Peyer's patch (tissue), 4 donors: ENCODE measurements at regions not wholly inside any gene's neighbourhood (a gene's known extent, or its start where the extent isn't known, plus 50 kb on each side); places are given as distances from the start of the nearest gene placed in this dataset.
"Not testable (repeated sequence)": the region's sequence is repeated elsewhere in the genome, so short reads cannot be mapped to it uniquely, and the experiment has no call there.

Experiments used
- DNase-seq, 3 donors: peaks; one replicate each; pipeline ENCODE4 v3.0.0-alpha.2; 2017 to 2019
- H3K27ac ChIP-seq, 4 donors: fragments of 200-600 bp; sonication (generic); one replicate each; pipeline ENCODE4 v1.5.1; 2016 to 2019
- H3K27me3 ChIP-seq, 2 donors: fragments of 200-600 bp; sonication (generic); one replicate each; pipeline ENCODE4 v1.5.1; 2019
- H3K36me3 ChIP-seq, 3 donors: fragments of 200-600 bp; sonication (generic); one replicate each; pipeline ENCODE4 v1.5.1; 2016 to 2019
- H3K4me1 ChIP-seq, 4 donors: fragments of 200-600 bp; sonication (generic); one replicate each; pipeline ENCODE4 v1.5.1; 2016 to 2019
- H3K4me3 ChIP-seq, 4 donors: fragments of 200-600 bp; sonication (generic); 1 replicate in 3 of 4; 2 replicates in 1 of 4; pipeline ENCODE4 v1.5.1; 2016 to 2019; ENCODE audit warnings: mild to moderate bottlenecking in 1 of 4
- H3K9me3 ChIP-seq, 4 donors: fragments of 200-600 bp; sonication (generic); one replicate each; pipeline ENCODE4 v1.5.1; 2016 to 2019; ENCODE audit warnings: mild to moderate bottlenecking in 1 of 4
- POLR2A ChIP-seq, 2 donors: fragments of 450-650 bp; IDR thresholded peaks; one replicate each; pipeline ENCODE4 v1.5.1; 2017; ENCODE audit warnings: antibody characterized with exemption in 2 of 2, mild to moderate bottlenecking in 2 of 2, moderate library complexity in 2 of 2
- TF ChIP-seq, protein P1 (sequence below), 6 experiments: fragments of 450-650 bp in 4 of 6; fragments of 200-600 bp in 2 of 6; sonication (generic) in 1 of 6; IDR thresholded peaks; one replicate each; pipeline ENCODE4 v1.5.1; 2017 to 2019; ENCODE audit warnings: antibody characterized with exemption in 6 of 6, mild to moderate bottlenecking in 3 of 6, moderate library complexity in 1 of 6

DNA sequence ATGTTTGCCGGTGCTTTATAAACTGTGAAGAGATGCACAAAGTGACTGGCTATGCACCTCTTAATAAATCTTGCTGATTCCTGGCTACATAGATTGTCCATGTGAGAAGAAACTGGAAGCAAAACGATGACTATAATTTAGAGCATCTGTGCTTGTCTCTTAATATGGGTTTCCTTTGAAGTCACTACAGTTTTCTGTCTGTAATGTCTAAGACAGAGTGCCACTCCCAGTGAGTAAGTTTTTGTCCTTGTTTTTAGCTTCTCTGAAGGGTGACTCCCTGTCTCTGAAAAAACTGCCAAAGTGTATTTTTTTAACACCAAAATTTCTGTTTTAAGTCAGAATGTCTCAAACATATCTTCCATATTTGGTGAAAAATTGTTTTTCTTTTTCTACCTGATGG lies 175.1 kb downstream of the FASLG start:
- H3K27me3 ChIP-seq: no peaks in the 10 kb centered on the region
- no peaks in the 10 kb centered on the region for H3K9me3 ChIP-seq
- no peak overlapping the region for H3K27ac ChIP-seq
- TF ChIP-seq POLR2A (IDR thresholded peaks at IDR 0.05): no peak
- TF ChIP-seq, protein P1, sequence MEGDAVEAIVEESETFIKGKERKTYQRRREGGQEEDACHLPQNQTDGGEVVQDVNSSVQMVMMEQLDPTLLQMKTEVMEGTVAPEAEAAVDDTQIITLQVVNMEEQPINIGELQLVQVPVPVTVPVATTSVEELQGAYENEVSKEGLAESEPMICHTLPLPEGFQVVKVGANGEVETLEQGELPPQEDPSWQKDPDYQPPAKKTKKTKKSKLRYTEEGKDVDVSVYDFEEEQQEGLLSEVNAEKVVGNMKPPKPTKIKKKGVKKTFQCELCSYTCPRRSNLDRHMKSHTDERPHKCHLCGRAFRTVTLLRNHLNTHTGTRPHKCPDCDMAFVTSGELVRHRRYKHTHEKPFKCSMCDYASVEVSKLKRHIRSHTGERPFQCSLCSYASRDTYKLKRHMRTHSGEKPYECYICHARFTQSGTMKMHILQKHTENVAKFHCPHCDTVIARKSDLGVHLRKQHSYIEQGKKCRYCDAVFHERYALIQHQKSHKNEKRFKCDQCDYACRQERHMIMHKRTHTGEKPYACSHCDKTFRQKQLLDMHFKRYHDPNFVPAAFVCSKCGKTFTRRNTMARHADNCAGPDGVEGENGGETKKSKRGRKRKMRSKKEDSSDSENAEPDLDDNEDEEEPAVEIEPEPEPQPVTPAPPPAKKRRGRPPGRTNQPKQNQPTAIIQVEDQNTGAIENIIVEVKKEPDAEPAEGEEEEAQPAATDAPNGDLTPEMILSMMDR (IDR thresholded peaks at IDR 0.05): no peak
- H3K4me1 ChIP-seq: no peaks in the 10 kb centered on the region
- H3K4me3 ChIP-seq: no peak overlapping the region
- no peaks in the 10 kb centered on the region for H3K36me3 ChIP-seq
- DNase-seq: no peak

DNA sequence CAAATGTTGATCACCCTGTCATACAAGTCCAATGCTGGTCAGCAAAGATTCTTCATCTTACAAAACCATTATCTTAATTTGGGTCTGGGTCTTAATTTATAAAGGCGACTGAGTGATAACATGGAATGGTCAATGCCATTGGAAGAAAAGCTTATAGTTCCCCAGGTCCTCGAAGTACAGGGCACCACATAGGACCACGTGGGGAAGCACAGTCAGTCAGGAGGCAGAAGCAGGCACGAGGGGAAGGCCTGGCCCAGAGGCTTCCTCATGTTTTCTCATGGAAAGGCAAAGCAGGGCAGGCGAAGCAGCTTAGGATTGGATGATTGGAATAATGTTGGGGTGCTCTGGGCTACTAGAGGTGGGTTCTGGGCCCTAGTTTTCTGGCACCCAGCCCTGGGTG lies 175.7 kb downstream of the FASLG start:
- H3K36me3 ChIP-seq: no peaks in the 10 kb centered on the region

DNA sequence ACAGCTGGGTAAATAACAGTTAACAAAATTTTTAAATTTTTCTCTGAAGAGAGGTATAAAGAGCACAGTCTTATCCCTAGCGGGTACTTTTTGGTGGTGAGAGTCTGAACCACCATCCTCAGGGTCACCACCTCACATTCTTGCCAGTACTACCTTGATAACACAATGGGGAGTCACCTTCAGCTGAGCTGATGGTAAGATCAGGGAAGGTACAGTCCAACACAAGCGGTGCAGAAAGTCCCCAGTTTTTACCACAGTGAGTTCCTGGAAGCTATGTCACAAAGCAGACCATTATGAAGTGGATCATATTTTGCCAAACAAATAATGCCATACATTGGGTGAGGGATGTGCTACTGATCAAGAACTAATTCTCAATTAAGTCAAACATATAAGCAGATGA lies 176.9 kb downstream of the FASLG start:
- Histone ChIP-seq H3K4me1 (no peaks in the 10 kb centered on the region), H3K4me3 (no peak overlapping the region), H3K36me3 (no peaks in the 10 kb centered on the region), H3K27ac (no peak overlapping the region), H3K9me3 (no peaks in the 10 kb centered on the region), H3K27me3 (no peaks in the 10 kb centered on the region)
- TF ChIP-seq POLR2A (IDR thresholded peaks at IDR 0.05): no peak
- TF ChIP-seq, protein P1 (IDR thresholded peaks at IDR 0.05): no peak
- no peak for DNase-seq

More for the DNA sequence above, 175.7 kb downstream of the FASLG start:
- Histone ChIP-seq H3K4me1 (no peaks in the 10 kb centered on the region), H3K9me3 (no peaks in the 10 kb centered on the region), H3K27me3 (no peaks in the 10 kb centered on the region), H3K27ac (no peak overlapping the region), H3K4me3 (no peak overlapping the region)
- TF ChIP-seq, protein P1 (IDR thresholded peaks at IDR 0.05): no peak
- no peak for TF ChIP-seq POLR2A (IDR thresholded peaks at IDR 0.05)
- no peak for DNase-seq

DNA sequence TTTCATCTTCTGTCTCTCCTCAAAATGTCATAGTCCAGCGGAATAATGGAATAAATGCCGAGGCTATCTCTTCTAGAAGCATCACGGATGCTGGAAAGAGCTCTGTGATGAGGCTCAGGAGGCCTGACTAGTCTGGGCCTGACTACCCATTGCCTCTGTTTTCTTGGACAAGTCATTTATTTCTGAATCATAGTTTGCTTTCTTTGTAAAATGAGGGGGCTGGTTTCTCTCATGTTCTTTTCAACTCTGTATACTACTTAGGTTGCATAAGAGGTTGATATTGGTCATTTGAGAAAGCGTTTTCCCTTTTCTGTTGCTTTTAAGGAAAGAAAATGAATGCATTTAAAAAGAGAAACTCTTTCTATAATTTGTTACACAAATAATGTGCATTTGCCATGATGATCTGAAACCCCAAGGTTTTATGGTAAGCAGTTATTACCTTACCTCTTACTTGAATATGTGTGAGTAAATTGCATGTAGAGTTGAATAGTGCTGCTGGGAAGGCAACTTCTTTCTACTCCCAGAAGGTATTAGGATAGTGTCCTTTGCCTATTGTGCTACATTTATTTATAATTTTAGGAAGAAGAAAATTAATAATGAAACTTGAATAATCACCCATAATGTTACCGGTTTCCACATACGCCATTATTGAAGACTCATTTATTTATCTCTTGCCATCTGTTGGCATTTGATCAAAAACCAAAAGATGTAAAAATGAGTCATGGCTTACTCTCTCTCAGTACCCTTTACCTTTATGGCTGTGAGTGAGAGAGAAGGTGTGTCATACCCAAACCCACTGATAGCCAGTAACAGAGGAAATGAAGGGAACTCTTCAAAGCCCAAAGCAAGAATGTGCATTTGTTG lies 179.1 kb downstream of the FASLG start:
- no peaks in the 10 kb centered on the region for H3K9me3 ChIP-seq
- TF ChIP-seq, protein P1 (IDR thresholded peaks at IDR 0.05): no peak
- no peak for TF ChIP-seq POLR2A (IDR thresholded peaks at IDR 0.05)
- no peak overlapping the region for H3K4me3 ChIP-seq
- H3K4me1 ChIP-seq: no peaks in the 10 kb centered on the region
- no peaks in the 10 kb centered on the region for H3K27me3 ChIP-seq
- H3K27ac ChIP-seq: no peak overlapping the region
- no peak for DNase-seq
- H3K36me3 ChIP-seq: no peaks in the 10 kb centered on the region

DNA sequence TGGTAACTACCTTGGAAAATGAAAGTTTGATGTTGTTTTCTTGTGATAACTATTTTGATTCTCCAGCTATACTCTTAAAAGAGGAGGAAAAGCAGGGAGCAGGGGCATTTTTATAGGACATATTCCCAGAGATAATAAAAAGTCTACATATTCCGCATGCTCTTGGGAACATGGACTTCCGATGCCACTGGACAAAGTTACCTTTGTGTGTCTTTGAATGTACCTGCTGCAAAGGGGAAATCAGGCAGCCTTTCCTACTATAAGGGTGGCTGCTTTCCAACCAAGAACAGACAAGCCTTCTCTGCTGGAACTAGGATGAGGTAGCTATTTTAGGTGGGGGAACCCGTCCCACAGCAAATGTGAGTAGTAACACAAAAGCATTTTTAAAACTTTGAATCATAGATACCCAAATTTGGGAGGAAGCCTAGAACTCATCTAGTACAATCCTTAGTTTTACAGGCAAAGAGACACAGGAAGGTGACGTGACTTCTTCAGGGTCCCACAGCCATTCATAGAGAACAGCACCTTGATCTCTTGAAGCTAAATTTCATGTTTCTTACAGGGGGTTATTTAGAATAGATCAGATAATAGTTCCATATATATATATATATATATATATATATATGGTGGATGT lies 179.9 kb downstream of the FASLG start:
- Histone ChIP-seq H3K36me3 (no peaks in the 10 kb centered on the region), H3K4me3 (no peak overlapping the region), H3K27ac (no peak overlapping the region), H3K4me1 (no peaks in the 10 kb centered on the region), H3K9me3 (no peaks in the 10 kb centered on the region), H3K27me3 (no peaks in the 10 kb centered on the region)
- no peak for TF ChIP-seq POLR2A (IDR thresholded peaks at IDR 0.05)
- TF ChIP-seq, protein P1 (IDR thresholded peaks at IDR 0.05): no peak
- no peak for DNase-seq

DNA sequence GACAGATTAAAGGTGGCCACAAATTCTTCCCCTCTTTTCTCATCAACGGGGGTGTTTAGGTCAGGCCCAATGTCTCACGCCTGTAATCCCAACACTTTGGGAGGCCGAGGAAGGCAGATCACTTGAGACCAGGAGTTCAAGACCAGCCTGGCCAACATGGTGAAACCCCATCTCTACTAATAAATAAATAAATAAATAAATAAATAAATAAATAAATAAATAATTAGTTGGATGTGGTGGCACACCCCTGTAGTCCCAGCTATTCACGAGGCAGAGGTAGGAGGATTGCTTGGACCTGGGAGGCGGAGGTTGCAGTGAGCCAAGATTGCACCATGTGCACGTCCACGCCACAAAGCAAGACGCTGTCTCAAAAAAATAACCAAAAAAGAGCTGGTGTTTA lies 180.7 kb downstream of the FASLG start:
- H3K4me1 ChIP-seq, H3K9me3 ChIP-seq, H3K4me3 ChIP-seq, H3K36me3 ChIP-seq, DNase-seq, H3K27me3 ChIP-seq, H3K27ac ChIP-seq: not testable (repeated sequence)
